Breast epithelium (tissue), 4 donors: ENCODE measurements at regions not wholly inside any gene's neighbourhood (a gene's known extent, or its start where the extent isn't known, plus 50 kb on each side); places are given as distances from the start of the nearest gene placed in this dataset.

Experiments
- DNase-seq, 2 donors: peaks; one replicate each; pipeline ENCODE4 v3.0.0-alpha.2; 2019; ENCODE audit warnings: low spot score in 2 of 2
- H3K27ac ChIP-seq, 2 donors: fragments of 200-600 bp; sonication (generic) in 1 of 2; one replicate each; pipeline ENCODE4 v1.5.1; 2016 to 2019; ENCODE audit warnings: mild to moderate bottlenecking in 1 of 2
- H3K27me3 ChIP-seq, 2 donors: fragments of 200-600 bp; sonication (generic) in 1 of 2; one replicate each; pipeline versions ENCODE4 v1.5.1 to v1.6.0; 2017 to 2019; ENCODE audit warnings: control low read depth in 1 of 2, mild to moderate bottlenecking in 1 of 2
- H3K36me3 ChIP-seq: fragments of 200-600 bp; one replicate; pipeline ENCODE4 v1.5.1; 2019
- H3K4me1 ChIP-seq, 2 donors: fragments of 200-600 bp; sonication (generic); one replicate each; pipeline ENCODE4 v1.5.1; 2016 to 2019; ENCODE audit warnings: control low read depth in 1 of 2
- H3K4me3 ChIP-seq, 3 donors: fragments of 200-600 bp; sonication (generic); 1 replicate in 2 of 3; 2 replicates in 1 of 3; pipeline ENCODE4 v1.5.1; 2016 to 2019; ENCODE audit warnings: mild to moderate bottlenecking in 3 of 3, moderate library complexity in 2 of 3
- H3K9me3 ChIP-seq, 2 donors: fragments of 200-600 bp; sonication (generic) in 1 of 2; one replicate each; pipeline ENCODE4 v1.5.1; 2016 to 2019; ENCODE audit warnings: control low read depth in 1 of 2
- POLR2A ChIP-seq: fragments of 450-650 bp; IDR thresholded peaks from one replicate; pipeline ENCODE4 v1.6.1; 2016; ENCODE audit warnings: antibody characterized with exemption, mild to moderate bottlenecking, moderate library complexity
- POLR2AphosphoS5 ChIP-seq, 3 donors: sonication (generic); formaldehyde crosslinking; IDR thresholded peaks; one replicate each; pipeline ENCODE4 v1.6.1; 2017; ENCODE audit warnings: antibody characterized with exemption in 3 of 3
- intact Hi-C: fragments of 100-400 bp; cut with DNase I; formaldehyde crosslinking; loops from one replicate; pipeline ENCODE4 v1.15.1; 2023; ENCODE audit warnings: low total_unique reads
- TF ChIP-seq, protein P1 (sequence below), 3 donors: fragments of 450-650 bp; IDR thresholded peaks; one replicate each; pipeline ENCODE4 v1.5.1; 2016 to 2017; ENCODE audit warnings: antibody characterized with exemption in 3 of 3, mild to moderate bottlenecking in 3 of 3, moderate library complexity in 3 of 3

- no peaks in the 10 kb centered on the region for H3K9me3 ChIP-seq
- TF ChIP-seq POLR2A (no peak), POLR2AphosphoS5 (IDR thresholded peaks at IDR 0.05) (no peak)
- TF ChIP-seq, protein P1, sequence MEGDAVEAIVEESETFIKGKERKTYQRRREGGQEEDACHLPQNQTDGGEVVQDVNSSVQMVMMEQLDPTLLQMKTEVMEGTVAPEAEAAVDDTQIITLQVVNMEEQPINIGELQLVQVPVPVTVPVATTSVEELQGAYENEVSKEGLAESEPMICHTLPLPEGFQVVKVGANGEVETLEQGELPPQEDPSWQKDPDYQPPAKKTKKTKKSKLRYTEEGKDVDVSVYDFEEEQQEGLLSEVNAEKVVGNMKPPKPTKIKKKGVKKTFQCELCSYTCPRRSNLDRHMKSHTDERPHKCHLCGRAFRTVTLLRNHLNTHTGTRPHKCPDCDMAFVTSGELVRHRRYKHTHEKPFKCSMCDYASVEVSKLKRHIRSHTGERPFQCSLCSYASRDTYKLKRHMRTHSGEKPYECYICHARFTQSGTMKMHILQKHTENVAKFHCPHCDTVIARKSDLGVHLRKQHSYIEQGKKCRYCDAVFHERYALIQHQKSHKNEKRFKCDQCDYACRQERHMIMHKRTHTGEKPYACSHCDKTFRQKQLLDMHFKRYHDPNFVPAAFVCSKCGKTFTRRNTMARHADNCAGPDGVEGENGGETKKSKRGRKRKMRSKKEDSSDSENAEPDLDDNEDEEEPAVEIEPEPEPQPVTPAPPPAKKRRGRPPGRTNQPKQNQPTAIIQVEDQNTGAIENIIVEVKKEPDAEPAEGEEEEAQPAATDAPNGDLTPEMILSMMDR (IDR thresholded peaks at IDR 0.05): no peak
- no peak overlapping the region for H3K27ac ChIP-seq
- H3K4me3 ChIP-seq: no peak overlapping the region
- no peak for DNase-seq
- intact Hi-C loops: no loop called here
- no peaks in the 10 kb centered on the region for H3K27me3 ChIP-seq
- no peaks in the 10 kb centered on the region for H3K36me3 ChIP-seq
- H3K4me1 ChIP-seq: no peaks in the 10 kb centered on the region
These were observed 568.0 kb downstream of the MTRR start for GRCh38 chr5:8436924-8437323.

DNA sequence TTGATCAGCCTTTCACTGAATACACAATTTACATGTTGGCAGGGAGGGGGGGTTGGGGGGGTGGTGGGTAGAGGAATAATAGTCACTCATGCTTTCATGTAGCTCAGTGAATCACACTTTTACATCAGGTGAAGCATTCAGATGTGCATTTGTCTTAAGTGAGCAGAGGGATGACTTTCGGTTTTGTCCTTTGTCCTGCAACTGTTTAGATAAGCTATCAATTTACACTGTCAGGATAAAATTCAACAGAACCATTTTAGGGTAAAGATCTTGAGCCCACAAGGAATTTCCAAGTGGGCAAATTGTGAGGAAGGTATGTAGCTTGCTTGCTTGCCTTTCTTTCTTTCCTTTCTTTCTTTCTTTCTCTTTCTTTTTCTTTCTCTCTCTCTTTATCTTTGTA, 576.2 kb downstream of the MTRR start:
- intact Hi-C loops: no loop called here
- Histone ChIP-seq H3K27ac (no peak overlapping the region), H3K4me1 (no peaks in the 10 kb centered on the region), H3K9me3 (peaks cover 0 to 14% of the 10 kb centered on the region in 2 donors), H3K27me3 (no peaks in the 10 kb centered on the region), H3K36me3 (no peaks in the 10 kb centered on the region), H3K4me3 (no peak overlapping the region)
- DNase-seq: no peak
- TF ChIP-seq POLR2AphosphoS5 (IDR thresholded peaks at IDR 0.05): no peak
- TF ChIP-seq POLR2A: no peak

DNA sequence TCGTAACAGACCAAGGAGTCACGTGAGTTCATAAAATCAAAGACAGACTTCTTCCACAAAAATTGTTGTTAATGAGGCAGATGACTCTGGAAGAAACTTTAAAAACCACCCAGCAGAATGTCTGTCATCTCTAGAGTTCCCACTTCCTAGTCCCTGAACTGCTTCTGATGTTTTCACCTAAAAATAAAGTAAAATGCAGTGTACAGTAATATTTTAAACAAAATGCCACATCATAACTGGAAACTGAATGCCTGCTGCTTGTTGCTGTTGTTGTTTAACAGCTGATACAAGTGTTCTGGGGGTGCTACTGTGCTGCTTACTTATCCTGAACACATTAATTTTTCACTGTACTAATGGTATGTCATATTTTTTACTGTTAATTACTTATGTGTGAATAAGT, 577.2 kb downstream of the MTRR start:
- TF ChIP-seq POLR2AphosphoS5 (IDR thresholded peaks at IDR 0.05) (no peak), POLR2A (no peak)
- TF ChIP-seq, protein P1 (IDR thresholded peaks at IDR 0.05): no peak
- Histone ChIP-seq H3K36me3 (no peaks in the 10 kb centered on the region), H3K27me3 (no peaks in the 10 kb centered on the region), H3K9me3 (peaks cover 0 to 14% of the 10 kb centered on the region in 2 donors), H3K27ac (no peak overlapping the region), H3K4me3 (no peak overlapping the region), H3K4me1 (no peaks in the 10 kb centered on the region)
- no peak for DNase-seq
- intact Hi-C loops: no loop called here

- H3K4me3 ChIP-seq: peak overlapping the region; percentile 80 to 88 (median 86)
- H3K9me3 ChIP-seq: no peaks in the 10 kb centered on the region
- no peak for DNase-seq
- no peaks in the 10 kb centered on the region for H3K4me1 ChIP-seq
- H3K36me3 ChIP-seq: no peaks in the 10 kb centered on the region
- TF ChIP-seq, protein P1 (IDR thresholded peaks at IDR 0.05): no peak
- TF ChIP-seq POLR2A: no peak
- TF ChIP-seq POLR2AphosphoS5 (IDR thresholded peaks at IDR 0.05): no peak
- no peaks in the 10 kb centered on the region for H3K27me3 ChIP-seq
- intact Hi-C loops: no loop called here
- H3K27ac ChIP-seq: peak overlapping the region; percentile 88
These were observed 587.9 kb downstream of the MTRR start for GRCh38 chr5:8456846-8457186.

DNA sequence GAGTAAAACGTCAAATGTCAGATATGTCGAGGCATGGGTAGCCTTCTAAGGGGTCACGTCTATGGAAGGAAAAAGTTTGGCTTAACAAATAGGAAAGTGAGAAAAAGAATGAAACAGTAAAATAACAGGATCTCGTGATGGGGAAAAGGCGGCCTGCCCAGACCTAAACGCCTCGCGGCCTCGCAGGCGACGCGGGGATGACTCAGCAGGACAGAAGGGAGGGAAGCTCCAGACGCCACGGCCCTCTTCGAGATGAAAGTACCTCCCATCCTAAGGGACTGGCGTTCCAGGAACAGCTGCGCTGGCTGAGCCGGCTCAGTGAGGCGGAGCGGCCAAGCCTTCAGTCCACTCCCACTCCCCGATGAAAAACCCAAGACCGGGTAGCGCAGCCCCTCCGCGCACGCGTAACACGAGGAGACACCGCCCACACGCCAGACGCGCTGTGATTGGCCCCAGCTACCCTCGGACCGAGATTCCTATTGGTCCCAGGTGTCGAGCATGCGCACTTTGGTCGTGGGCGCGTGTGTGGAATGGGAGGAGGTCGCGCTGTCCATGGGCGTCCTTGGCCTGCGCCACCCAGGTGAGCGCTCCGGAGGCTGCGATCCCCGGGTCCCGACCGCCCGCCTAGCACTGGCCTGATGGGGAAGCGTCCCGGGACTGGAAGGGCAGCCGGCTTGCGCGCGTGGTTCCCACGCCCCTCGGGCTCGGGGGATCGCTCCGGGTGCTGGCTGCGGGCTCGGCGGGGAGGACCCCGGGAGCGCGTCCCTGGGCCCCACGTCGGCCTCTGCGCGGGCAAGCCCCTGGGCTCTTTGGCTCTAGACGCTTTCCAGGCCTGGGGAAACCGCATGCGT, 588.5 kb downstream of the MTRR start:
- H3K9me3 ChIP-seq: no peaks in the 10 kb centered on the region
- H3K27me3 ChIP-seq: no peaks in the 10 kb centered on the region
- H3K4me1 ChIP-seq: no peaks in the 10 kb centered on the region
- H3K4me3 ChIP-seq: peak overlapping the region; percentile 80 to 88 (median 86)
- peak; percentile 88 to 96 for DNase-seq
- no peaks in the 10 kb centered on the region for H3K36me3 ChIP-seq
- peak overlapping the region; percentile 88 for H3K27ac ChIP-seq
- intact Hi-C loops: no loop called here
- peak in 1 of 3 donors; percentile 71 for TF ChIP-seq POLR2AphosphoS5 (IDR thresholded peaks at IDR 0.05)
- no peak for TF ChIP-seq POLR2A
- TF ChIP-seq, protein P1 (IDR thresholded peaks at IDR 0.05): no peak
